HG03095 (cell line): ENCODE measurements at regions not wholly inside any gene's neighbourhood (a gene's known extent, or its start where the extent isn't known, plus 50 kb on each side); places are given as distances from the start of the nearest gene placed in this dataset.

Source experiments
- ATAC-seq: cut with Tn5 transposase; IDR thresholded peaks from one replicate; pipeline ENCODE4 v1.9.1; 2021; ENCODE audit warnings: moderate library complexity; ENCODE audit not compliant: unreplicated experiment

DNA sequence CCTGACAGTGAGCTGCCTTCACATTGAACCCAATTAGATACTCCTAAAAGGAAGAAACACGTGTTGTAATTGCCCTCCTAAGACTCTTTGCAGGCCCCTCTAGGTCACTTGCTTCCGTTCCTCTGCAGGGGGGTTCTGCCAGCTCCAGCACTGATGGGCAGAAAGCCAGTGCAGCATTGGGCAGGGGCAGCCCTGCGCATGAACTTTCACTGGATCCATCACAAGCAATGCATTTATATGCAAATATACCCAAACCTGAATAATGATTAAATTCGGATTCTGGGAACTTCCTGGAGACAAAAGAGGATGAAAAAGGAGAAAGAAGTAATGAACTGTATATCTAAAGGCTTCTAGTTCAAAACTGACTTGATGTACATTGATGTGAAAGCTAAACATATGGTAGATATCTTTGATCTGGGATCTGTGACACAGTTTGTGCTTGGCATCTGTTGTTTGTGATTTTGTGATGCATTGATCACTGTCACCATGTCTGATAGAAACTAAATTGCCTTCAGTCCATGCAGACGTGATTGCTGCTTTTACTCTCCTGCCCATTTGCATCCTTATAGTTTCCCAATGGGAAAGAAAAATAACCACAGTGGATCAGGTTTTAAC lies 313.4 kb downstream of the DEPDC1B start:
- ATAC-seq, result no peak

GRCh38 chr5:60382716-60383115 lies 317.2 kb downstream of the DEPDC1B start:
- ATAC-seq, result no peak

GRCh38 chr5:60379907-60380306 lies 320.1 kb downstream of the DEPDC1B start:
- peak; percentile 53 for ATAC-seq

DNA sequence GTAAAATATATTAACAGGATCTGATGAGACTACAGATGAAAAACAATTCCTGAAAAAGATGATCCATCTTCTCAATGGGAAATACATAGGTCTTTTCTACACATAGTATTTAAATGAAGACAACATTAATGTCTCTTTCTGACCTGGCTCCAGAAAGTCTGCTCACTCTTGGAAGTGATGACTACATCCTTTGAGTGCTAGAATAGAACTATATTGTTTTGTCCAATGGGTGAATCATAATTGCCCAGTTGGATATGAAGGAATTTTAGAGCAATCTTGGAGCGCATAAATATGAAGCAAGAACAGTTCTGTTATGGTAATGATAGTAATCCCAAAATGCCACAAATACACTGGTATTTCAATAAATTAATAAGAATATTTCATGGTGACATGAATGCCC lies 322.1 kb downstream of the DEPDC1B start:
- no peak for ATAC-seq

DNA sequence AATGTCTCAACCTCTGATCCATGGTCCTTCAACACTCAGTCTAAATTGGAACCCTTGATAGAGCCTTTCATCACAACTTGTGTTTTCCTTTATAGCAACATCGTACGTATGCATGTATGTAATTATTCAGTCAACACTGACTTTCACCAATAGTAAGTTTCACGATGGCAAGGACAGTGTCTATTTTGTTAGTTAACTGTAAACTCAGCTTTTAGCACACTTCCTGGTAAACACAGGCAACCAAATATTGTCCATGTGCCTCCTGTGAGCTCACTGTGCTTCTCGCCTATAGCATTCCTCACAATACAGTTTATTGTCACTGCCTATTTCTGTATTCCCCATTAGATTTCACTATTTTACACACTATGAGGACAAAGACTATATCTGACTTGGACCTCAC lies 323.1 kb downstream of the DEPDC1B start:
- ATAC-seq, result no peak

- ATAC-seq, result no peak
Observed at GRCh38 chr5:60374409-60374808, 325.6 kb downstream of the DEPDC1B start.

DNA sequence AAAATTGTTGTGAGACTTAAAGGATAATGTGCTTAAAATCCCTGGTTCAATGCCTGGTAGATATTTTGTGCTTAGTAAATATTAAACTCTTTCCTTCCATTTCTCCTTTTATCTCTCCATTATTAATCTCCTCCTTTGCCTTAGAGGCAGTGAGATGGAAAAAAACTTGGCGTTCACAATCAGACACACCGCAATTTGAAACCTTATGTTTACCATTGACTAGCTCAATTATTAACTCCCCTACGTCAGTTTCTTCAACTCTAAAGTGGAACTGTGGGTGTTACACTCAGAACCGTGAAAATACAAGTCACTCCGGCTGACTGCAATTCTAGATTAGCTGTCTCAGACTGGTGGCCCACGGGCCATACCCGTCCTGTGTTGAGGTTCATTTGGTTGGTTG lies 327.2 kb downstream of the DEPDC1B start:
- no peak for ATAC-seq

DNA sequence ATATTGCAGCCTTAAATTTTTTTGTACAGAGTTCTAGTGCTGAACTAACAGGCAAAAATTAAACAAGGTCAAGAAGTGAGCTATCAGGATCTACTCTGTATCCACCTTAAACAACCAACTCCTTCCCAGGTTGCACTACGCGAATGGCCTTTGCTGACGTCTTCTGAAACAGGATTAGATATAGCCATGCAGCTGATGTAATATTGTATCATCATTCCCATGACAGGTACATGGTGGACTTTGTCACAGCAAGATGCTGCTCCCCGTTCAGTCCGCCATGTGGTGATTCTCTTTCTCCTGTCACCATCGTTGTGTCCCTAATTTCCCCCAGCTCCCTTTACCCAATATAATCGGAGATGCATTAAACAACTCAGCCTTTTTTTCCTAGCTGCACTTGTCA lies 328.9 kb downstream of the DEPDC1B start:
- ATAC-seq, result no peak

GRCh38 chr5:60370508-60370907 lies 329.5 kb downstream of the DEPDC1B start:
- no peak for ATAC-seq

DNA sequence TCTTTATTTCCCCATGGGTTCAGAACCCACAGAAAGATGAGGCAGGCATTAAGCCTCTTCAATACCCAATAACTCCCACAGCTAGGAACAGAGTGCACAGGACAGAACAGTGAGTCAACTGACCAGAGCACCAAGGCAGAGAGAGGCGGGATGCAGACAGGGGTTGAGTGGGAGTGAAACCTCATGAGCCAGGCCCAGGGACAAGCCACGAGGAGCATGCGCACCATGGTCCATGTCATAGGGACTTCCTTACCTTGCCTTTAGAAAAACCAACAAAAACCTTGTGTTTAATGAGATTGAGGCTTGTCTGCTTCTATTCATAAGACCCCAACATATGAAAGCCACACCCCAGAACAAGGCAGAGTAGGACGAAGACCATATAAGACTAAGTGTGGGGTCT lies 330.6 kb downstream of the DEPDC1B start:
- ATAC-seq, result no peak

DNA sequence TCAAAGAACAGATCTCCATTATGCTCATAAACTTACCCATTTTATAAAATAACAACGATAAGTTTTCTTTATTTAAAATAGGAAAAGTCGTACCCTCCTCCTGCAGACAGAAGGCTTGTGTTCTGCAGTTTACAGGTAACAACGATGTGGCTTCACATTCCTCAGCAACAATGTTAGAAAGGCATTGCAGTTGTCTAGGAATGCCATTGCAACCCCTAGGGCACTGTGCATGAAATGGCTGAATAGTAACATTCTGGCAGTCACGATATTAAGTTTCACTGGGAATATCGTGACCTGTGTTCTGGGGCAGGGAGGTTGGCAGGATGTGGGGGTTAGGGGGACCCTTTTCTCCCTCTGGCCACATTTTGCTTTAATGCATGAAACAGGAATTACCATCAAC lies 331.9 kb downstream of the DEPDC1B start:
- ATAC-seq, result no peak

DNA sequence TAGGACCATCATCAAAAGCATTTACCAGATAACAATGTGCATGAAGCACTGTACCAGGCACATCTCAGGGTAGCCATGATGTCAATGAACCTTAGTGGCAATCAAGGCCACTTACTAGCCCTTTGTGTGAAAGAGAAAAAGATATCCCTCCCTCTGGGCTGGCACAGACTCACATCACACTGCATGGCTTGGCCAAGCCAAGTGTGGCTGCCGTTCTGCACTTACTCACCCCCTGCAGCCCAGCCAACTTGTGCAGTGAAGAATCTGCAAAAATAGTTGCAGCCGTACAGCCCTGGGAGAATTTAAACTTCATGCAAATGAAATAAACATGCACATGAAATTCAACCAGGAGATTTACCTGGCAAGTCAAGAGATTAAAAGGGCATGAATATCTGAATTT lies 333.5 kb downstream of the DEPDC1B start:
- ATAC-seq, result no peak

- ATAC-seq, result no peak
Observed at GRCh38 chr5:60365001-60365400, 335.0 kb downstream of the DEPDC1B start.

GRCh38 chr5:60362158-60362557 lies 337.8 kb downstream of the DEPDC1B start:
- no peak for ATAC-seq

DNA sequence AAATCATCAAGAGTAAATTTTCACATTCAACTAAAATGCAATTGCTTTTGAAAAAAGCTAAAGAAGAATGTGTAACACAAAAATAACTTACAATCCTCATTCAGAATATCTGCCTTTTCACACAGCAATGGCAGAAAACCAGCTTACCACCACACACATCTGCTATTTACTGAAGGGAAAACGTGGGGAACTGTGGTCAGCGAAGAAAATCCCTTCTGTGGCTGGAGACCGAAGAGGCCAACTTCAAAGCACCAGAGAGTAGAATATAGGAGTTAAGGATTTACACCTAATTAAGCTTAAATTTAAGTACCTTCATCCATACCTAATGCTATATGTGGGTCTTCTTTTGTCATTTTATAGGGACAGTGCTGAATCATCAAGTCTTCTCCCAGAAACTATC lies 339.6 kb downstream of the DEPDC1B start:
- ATAC-seq, result no peak

- ATAC-seq, result no peak
Observed at GRCh38 chr5:60357302-60357701, 342.7 kb downstream of the DEPDC1B start.

DNA sequence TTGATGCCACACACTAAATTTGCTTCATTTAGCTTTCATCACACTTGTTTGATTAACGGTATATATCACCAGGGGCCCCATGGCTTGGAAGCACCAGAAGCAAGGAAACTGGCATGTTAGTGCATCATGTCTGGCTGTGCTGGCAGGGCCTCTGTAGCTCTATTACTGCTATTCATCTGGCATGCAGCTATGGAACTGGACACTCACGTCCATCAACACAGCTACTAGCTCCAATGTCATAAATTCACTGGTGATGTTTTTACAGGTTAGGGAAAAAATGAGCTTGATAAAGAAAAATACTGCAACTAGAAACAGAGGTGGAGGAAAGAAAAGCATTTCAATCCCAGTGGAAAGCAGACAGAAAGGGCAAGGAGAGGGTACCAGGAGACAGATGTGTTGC lies 343.2 kb downstream of the DEPDC1B start:
- no peak for ATAC-seq

DNA sequence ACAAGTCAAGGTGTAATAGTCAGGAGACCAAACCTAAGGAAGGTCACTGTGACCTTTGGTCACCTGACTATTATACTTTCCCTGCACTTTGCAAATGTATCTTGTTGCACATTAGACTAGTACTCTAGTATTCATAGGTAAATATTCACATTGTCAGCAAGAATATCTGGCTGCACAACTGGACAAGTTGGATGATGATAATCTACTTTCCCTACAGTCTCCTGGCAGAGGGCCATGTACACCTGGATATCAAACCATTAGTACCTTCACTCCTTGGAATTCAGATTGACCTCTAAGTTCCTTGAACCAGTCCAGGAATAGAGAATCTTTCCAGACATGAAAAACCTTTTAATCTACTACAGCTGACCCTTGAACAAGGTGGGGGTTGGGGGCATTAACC lies 344.8 kb downstream of the DEPDC1B start:
- no peak for ATAC-seq

DNA sequence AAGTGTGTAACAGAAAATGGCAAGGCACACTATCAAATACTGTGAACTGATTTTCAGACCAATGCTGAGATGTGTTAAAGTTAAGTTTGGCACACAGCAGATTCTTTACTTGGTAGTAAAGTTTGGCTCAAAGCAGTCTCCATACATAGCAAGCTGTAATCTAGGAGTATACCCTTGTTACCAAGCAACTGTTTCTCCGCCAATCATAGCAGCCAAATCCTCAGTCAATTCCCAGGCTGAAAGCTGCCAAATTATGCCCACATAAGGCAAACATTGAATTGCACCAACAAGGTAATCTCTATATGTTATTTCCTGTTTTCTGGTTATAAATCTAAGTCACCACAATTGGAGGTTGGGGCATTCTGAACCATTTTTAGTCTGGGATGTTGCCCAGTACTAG lies 345.7 kb downstream of the DEPDC1B start:
- no peak for ATAC-seq

GRCh38 chr5:60352992-60353599 lies 346.9 kb downstream of the DEPDC1B start:
- no peak for ATAC-seq

- ATAC-seq, result no peak
Observed at GRCh38 chr5:60350794-60351193, 349.2 kb downstream of the DEPDC1B start.

DNA sequence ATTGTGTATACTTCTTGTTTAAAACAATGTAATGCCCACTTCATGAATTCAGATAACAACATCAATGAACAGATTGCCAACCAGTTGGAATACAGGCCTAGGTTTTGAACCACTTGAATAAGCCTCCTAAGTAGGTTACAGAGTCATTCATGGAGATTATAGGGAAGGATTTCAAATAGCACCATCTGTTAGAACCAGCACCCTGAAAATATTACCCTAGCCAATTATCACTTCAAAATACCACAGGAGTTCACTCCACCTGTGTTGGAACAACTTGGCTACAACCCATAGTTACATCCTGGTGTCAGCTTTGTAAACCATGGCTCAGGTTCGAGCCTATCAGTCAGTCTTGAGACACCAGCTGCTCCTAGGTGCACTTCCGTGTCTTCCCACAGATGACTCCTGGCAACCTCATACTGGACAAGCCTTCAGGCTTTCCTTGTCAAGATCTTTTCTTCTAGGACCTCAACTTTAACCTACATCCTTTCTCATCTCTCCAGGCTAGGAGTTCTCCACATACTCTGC lies 350.0 kb downstream of the DEPDC1B start:
- no peak for ATAC-seq

DNA sequence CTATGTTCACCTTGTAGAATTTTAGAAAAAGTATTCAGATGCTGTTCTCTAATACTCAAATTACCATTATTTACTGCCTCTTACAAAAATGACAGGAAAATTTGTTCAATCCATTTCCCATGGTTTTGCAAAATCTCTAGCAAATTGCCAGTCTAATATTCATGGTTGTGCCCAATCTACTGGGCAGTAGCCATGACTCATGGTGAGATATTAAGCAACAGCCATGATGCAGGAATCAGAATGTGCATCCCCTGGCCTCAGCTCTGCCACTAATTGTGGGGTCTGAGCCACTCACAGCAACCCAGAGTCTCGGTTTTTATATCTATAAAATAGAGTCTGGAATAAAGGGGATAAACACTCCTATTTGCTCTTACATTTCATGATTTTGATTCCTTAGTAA lies 353.6 kb downstream of the DEPDC1B start:
- no peak for ATAC-seq
